Central memory CD4-positive, alpha-beta T cell (primary cell): ENCODE measurements at regions not wholly inside any gene's neighbourhood (a gene's known extent, or its start where the extent isn't known, plus 50 kb on each side); places are given as distances from the start of the nearest gene placed in this dataset.
"Not testable (repeated sequence)": the region's sequence is repeated elsewhere in the genome, so short reads cannot be mapped to it uniquely, and the experiment has no call there.

Experiments used
- DNase-seq: peaks from one replicate; pipeline ENCODE4 v3.0.0; 2022

DNA sequence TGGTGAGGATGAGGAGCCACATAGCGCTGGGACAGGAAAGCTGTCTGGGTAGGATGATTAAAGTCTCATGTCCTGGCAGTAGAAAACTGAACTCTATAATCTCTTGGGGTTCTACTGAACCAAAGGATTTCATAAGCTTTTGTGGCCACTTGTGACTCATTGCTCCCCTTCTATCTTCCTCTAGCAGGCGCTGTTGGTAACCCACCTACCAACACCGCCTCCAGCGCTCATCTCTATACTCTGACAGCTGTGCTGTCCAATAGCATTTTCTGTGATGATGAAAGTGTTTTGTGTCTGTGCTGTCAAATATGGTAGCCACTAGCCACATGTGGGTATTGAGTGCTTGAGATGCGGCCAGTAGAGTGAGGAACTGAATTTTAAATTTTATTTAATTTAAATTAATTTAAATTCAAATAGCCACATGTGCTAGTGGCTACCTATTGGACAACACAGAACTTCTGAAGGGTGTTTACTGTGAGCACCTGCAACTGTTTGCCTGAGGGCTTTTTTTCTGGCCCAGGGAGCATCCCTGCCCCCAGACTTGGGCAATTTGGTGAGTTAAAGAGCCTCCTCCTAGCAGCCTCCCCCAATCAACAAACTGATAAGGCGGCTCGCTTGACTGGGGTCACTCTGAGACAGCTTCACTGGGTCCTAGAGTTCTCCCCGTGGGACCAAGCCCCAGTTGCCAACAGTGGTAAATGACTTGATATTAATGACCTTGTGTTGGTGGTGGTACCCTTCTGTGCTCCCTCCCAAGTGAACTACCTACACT lies 169.2 kb upstream of the ATP6AP2 start:
- no peak for DNase-seq

DNA sequence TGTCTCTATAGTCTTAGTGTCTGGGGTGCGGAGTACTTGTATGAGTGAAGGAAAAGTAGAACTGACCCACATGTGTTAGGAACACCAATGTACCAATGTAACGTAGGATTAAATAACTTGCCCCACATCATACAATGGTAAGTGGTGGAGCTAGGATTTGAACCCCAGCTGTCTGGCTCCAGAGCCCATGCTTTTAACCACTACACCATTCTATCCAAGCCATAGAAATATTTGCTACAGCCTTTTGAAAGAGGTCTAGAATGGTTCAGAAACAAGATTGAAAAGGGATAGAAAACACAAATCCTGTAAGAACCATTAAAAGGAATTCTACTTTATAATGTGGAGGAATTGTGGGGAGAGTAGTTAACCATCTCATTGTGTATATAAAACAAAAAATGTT lies 169.9 kb upstream of the ATP6AP2 start:
- DNase-seq: no peak

DNA sequence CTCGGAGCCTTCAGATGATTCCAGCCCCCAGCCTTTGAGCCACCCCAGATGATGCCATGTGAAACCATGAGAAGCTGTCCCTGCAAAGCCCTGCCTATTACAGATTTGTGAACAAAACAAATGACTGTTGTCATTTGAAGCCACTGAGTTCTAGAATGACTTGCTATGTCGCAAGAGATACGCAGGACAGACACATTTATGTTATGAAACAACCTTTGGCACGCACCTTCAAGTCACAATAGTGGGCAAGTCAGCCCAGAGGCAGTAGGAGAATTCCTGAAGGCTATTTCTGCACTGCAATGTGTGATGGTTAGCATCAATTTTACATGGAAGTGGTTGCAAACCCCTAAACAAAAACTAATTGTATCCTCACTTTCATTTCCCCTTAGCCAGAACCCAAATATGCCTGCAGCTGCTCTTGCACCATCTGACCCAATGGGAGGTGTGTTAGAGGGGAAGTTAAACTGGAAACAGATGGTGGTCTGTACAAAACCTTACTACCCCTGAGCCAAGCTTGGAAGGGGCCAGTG lies 174.4 kb upstream of the ATP6AP2 start:
- DNase-seq: no peak

DNA sequence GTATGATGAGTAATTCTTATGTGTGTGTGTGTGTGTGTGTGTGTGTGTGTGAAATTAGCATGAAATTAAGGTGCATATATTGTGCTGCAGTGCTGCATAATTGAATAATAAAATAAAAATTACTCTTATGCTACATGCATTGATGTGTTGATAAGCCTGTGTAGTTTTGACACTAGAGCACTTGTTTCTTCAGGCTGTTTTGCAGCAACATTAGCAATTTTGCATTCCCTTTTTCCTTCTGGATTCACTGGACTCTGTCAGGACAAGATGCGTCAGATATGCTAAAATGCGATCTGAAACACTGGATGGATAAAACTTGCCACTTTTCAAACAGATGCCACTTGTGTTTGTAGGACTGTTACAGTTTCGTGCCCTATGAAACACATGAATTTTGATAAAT lies 175.4 kb upstream of the ATP6AP2 start:
- DNase-seq: no peak

DNA sequence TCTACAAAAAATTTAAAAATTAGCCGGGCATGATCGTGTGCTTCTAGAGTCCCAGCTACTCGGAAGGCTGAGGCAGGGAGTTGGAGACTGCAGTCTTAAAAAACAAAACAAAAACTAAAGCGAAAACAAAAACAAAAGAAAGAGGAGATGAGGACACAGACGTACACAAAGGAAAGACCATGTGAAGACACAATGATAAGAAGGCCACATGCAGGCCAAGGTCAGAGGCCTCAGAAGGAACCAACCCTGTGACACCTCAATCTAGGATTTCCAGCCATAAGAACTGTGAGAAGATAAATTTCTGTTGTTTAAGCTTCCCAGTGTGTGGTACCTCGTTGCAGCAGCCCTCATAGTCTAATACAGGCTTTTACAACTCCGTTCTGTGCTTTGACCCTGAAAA lies 177.0 kb upstream of the ATP6AP2 start:
- DNase-seq: no peak

DNA sequence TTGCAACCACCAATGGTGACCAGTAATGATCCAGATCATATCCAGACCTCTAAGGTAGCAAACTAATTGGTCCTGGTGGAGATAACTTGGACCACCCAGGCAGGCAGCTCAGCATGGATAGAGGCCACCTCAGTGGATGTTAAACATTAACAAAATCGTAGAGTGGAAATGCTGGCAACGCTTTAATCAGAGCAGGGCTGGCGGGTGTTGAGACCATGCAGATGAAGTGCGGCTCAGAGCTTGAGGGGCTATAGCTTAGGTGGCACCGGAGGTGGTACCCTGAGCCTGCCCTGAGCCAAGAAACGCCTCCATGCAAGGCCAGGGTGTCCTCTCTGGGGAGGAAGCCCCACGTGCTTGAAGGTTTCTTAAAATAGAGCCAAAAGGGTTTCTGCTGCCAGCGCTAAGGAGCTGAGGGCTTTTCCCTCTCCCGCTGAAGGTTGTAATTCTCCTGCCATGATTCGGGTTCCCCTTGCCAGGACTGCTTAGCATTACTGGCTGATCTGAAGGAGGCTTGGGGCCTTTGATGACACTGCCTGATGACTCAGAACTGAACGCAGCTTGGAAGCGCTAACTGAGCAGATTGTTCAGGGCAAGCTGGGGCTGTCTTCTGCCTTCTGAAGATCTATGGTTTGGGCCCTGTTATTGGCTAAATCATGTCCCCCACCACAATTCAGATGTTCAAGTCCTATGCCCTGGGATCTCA lies 177.8 kb upstream of the ATP6AP2 start:
- DNase-seq: no peak

DNA sequence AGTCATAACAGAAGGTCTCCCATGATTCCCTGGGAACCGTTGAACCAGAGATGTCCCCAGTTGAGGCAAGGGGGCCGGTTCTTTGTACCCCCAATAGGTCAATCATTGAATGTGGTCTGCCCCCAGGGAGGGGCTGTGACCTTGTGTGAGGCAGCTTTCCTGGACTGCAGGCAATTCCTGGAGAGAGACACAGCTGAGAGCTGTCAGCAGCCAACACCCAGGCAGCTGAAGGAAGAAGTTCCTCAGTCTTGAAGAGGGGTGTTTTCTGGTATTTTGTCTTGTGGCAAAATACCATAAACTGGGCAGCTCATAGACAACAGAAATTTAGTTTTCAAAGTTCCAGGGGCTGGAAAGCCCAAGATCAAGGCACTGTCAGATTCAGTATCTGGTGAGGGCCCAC lies 185.7 kb upstream of the ATP6AP2 start:
- DNase-seq: no peak

DNA sequence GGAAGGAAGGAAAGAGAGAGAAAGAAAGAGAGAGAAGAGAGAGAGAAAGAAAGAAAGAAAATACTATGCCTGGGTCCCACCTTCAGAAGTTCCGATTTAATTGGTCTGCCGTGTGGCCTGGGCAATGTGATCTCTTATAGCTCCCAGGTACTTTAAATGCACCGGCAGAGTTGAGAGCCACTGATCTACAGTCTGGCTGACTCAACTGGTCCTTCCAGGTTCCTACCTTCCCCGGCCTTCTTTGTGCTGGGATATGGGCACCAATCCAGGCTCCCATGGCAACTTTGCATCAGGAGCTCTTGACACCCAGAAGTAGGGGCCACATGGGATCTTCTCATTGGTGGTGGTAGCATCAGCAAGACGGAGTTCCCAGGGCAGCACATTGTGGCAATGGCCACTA lies 186.5 kb upstream of the ATP6AP2 start:
- no peak for DNase-seq

DNA sequence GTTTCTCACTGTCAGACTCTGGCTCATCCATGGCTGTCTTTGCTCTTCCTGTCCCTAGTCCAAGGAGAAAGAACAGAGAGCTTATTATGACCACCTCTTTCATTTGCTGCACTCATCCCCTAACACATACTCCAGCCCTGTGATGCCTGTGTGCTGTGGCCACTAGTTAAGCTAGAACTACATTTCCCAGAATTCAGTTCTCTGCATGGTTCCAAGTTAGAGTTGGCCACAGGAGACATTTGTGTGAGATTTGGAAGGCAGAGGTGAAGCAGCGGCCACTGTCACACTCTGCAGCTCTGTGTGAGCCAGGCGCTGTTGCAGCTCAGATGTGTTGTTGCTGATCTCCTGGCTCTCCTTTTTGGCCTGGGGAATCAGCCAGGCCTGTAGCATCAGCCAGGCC lies 188.2 kb upstream of the ATP6AP2 start:
- DNase-seq: no peak

DNA sequence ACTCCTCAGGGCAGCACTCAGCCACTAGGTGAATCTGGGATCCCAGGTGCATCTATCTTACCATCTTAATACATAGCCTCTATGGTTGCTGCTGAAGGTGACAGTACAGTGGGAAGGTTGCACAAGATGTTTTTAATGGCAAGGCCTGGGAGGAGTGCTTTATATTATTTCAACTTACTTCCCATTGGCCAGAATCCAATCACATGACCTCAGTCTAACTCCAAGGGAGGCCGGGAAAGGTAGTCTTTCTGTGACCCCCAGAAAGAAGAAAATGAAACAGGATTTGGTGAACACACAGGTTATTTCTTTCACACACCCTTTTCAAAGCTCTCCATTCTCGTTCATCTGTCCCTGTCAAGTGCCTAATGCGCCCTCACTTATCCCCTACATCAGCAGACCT lies 189.1 kb upstream of the ATP6AP2 start:
- DNase-seq: no peak

DNA sequence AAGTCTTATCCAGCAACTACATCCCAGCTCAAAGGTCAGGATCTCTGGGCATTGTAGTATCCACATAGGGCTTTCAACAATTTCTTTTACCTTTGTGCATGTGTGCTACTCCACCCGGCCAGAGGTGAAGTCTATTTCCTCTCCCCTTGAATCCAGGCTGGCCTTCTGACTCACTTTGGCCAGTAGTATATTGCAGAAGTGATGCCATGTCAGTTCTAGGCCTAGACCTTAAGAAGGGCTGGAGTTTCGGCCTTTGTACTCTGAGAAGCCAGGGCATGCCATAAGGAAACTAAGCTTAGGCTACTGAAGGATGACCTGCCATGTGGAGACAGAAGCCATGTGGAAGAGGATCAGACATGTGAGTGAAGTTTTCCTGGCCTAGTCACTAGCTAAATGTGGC lies 191.2 kb upstream of the ATP6AP2 start:
- no peak for DNase-seq

DNA sequence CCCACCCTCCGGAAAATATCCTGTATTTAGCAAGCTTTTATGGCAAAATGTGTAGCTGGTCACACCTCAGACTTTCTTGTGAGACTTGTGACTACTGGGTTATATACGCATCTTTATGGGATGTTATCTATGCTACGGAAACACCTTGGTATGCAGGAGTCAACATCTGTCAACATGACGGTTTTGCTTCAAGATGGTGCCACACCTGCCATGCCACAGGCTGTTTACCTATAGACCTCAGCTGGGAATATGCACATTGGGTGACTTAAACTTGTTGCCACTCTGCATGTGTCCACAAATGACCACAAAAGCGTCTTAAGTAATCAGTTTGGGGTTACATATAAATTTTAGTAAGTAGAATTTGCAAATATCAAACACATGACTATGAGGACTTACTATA lies 192.3 kb upstream of the ATP6AP2 start:
- DNase-seq: no peak

DNA sequence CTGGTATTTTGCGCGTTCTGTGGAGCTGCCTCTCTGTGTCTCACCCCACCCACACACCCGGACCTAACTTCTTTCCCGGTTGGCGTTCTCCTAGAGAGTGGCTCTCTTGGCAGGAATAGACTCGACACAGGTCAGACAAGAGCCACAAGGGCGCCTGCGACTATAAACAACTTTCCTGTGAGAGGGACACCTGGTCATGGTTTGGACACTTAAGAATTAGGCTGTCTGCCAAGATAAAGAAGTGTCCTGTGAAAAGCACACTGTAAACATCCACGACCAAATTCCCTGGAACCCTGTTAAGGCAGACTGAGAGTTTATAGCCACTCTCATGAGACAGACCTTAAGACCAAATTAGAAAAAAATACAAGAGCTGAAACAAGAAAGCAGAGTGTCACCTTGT lies 192.9 kb upstream of the ATP6AP2 start:
- DNase-seq: not testable (repeated sequence)

DNA sequence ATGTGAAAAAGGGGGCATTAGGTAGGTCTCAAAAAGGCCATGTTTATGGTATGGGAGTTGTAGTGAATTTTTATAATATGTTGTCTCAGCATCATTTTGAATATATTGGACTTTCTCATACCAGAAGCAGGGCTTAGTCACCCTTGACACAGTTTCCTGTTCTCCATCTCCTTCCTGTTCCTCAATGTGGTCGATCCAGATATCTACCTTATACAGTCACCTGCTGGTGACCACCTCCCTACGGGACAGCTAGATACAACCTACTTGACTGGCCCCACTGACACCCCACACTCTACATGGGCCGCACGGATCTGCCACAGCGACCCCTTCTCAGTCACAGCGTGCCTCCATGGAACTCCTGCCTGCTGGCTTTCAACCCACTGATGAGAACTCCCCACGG lies 193.5 kb upstream of the ATP6AP2 start:
- not testable (repeated sequence) for DNase-seq

DNA sequence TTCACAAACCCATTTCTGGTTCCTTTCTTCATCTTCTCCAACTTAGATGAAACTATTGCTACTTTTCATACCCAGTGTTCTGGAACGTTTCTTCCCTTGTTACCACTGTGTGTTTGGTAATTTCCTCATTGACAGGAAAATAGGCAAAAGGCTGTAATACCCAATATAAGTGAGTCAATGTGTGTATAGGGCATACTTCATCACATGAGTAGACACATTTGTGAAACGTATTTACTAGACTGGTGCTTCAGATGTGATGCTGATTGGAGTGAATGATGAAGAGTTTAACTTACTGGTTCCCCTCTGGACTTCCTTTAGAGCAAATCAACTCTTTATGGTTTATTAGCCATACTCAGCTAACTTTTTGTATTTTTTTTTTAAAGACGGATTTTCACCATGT lies 195.1 kb upstream of the ATP6AP2 start:
- DNase-seq: no peak

DNA sequence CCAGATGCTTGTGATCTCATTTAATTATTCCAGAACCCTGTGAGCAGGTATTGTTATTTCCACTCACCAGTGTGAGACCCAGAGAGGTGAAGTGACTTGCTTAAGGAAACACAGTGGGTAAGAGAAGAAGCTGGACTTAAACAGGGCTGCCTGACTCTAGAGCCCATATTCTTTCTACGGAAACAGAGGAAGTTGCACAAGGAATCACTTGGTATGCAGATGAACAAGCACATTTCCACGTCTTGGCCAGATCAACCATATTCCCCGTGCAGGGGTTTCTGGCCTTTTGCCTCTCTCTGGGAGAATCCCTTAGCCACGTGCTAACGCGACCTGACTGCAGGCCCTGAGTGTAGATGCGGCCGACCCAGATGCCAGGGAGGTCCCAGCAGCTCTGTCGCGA lies 195.5 kb upstream of the ATP6AP2 start:
- no peak for DNase-seq

DNA sequence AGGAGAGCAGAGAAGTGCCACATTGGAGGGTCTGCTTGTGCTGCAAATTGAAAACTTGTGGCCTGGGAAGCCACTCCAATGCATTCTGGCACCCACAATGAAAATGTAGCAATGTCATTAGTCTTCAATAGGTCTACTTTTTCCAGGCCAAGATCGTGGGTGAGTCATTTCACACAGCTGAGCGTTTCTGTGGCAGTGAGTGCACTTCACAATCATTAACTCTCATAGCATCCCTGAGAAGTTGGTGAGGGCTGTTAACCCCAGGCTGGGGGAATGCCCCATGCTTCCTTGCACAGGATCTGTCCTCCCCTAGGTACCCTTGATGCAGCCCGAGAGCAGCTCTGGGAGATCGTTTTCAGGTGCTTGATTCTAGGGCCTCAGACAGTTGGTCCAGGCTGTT lies 196.8 kb upstream of the ATP6AP2 start:
- no peak for DNase-seq

DNA sequence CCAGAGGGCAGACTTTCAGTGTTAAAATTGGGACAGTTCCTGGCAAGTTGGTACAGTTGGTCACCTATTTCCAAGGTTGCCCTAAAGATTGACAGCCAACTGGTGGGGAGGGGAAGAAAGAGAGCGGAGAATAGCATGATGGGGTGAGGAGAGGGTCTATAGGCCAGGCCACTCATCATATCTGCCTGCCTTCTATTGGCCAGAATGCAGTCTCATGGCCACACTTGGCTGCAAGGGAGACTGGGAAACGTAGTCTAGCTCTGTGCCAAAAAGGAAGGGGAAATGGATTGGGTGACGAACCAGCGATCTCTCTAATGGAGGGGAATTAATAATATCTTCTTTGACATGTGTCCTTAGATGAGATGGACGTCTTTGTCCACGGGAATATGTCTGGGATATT lies 197.4 kb upstream of the ATP6AP2 start:
- no peak for DNase-seq

DNA sequence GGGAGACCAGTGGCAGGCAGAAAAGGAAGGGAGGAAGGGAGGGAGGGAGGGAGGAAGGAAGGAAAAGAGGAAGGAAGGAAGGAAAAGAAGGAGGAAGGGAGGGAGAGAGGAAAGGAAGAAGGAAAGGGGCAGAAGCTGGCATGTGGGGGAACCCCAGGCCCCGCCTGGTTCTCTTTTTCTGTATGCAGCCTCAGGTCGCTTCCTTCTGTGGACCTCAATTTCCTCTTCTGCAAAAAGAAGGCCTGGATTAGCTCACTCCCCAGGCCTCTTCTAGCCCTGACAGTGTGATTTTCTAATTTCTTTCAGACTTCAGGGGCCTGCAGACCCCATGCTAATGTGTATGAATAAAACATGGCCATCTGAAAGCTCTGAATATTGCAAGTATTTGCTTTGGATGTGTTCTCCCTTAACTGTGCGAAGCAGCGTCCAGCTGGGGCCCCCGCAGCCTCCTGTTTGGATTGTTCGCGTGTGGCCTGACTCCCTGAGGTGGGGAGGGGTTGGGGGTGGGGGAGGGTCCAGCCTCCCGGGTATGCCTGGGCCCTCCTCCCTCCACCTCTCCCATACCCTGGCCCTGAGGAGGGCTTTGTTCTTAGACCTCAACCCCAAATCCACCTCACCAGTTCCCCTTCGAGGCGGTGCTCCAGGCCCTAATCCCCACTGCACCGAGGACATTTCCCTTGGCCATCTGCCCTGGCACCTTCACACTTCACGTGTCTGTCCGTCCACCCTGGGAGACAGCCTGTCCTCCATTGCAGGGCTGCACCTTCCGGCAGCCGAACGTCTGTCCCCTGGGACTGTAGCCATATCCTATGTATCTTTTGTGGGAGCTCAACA lies 199.9 kb upstream of the ATP6AP2 start:
- DNase-seq: no peak

DNA sequence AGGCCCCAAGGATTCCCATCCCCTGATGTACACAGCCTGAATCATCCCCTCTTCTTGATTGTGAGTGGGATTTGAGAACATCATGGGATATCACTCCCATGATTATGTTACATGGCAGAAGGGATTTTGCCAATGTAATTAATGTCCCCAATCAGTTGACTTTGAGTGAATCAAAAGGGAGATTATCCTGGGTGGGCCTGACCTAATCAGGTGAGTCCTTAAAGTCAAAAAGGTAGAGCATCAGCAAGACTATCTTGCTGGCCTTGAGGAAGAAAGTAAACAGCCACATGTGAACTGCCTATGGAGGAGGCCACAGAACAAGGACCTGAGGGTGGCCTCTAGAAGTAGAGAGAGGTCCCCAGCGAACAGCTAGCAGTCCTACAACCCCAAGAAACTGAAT lies 203.1 kb upstream of the ATP6AP2 start:
- DNase-seq: no peak

DNA sequence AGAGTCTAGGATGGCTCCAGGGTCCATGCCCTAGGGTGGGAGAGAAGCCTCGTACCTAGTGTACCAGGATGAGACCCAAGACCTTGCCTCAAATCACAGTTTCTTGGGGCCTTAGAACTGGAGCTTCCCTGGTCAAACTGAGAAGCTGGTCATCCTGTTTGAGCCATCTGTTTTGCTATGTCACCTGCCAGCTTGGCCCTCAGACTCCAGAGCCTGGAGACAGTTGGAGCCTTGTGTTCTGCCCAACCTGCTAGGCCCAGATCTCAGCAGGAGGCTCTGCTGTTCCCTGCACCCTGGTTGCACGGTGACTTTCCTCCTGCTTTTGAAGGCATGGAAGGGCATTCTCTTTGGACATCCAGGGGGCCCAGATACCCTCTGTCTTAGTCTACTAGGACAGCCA lies 206.3 kb upstream of the ATP6AP2 start:
- no peak for DNase-seq

DNA sequence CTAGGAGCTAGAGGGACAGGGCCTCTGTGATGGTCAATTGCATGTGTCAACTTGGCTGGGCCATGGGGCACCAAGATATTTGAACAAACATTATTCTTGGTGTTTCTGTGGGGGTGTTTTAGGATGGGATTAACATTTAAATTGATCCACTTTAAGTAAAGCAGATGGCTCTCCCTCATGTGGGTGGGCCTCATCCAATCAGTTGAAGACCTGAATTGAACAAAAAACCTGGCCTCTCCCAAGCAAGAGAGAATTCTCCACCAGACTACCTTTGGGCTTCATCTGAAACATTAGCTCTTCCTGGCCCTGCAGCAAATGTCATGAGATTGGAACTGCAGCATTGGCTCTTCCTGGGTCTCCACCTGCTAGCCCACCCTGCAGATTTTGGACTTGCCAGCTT lies 207.1 kb upstream of the ATP6AP2 start:
- DNase-seq: no peak

DNA sequence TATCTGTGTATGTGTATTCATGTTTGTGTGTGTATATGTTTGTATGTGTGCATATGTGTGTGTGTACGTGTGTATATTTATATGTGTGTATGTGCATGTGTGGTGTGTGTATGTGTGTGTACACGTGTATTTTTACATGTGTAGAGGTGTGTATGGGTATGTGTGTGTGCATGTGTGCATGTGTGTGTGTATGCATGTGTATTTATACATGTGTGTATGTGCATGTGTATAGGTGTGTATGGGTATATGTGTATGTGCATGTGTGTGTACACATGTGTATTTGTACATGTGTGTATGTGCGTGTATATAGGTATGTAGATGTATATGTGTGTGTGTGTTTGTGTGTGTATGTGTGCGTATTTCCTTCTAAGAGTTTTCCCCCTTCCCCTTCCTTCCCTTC lies 207.7 kb upstream of the ATP6AP2 start:
- no peak for DNase-seq

DNA sequence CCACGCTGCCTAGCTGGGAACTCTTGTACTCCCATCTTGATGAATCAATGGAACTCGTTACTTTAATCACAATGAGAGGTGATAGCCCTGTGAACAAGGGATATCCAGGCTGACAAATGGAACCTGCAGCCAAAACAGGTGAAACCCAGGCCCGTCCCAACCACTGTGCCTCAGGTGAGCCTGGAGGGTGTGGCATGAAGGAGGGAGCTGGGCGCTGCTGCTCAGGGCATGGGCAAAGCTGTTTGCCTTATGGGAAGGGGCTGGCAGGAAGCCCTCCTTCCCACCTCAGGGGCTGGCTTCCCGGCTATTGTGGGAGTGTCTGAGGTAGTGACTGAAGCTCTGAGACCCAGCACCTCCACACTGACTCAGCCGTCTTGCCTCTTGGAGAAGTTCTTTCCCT lies 209.4 kb upstream of the ATP6AP2 start:
- DNase-seq: no peak
